Astrocyte (in vitro differentiated cells and primary cell): ENCODE measurements at regions not wholly inside any gene's neighbourhood (a gene's known extent, or its start where the extent isn't known, plus 50 kb on each side); places are given as distances from the start of the nearest gene placed in this dataset.

Experiments
- DNase-seq: peaks from one replicate; pipeline ENCODE4 v3.0.0-alpha.2; 2010; ENCODE audit warnings: low read depth
- FAIRE-seq: peaks from 2 replicates; lab custom pipeline; 2011; peaks lifted over from hg19 to GRCh38; lab: Jason Lieb, UNC
- H2AFZ ChIP-seq: 2 replicates; pipeline ENCODE4 v1.6.0; 2012; ENCODE audit warnings: low read depth, low read length, inconsistent platforms
- H3K27ac ChIP-seq: 2 replicates; pipeline ENCODE4 v1.5.1; 2011; ENCODE audit warnings: low read depth, low read length, inconsistent platforms
- H3K27me3 ChIP-seq: 2 replicates; pipeline ENCODE4 v1.6.0; 2011; ENCODE audit warnings: low read length, inconsistent platforms; ENCODE audit not compliant: insufficient read depth
- H3K36me3 ChIP-seq: 2 replicates; pipeline ENCODE4 v1.5.1; 2011; ENCODE audit warnings: low read length, inconsistent platforms; ENCODE audit not compliant: insufficient read depth
- H3K4me1 ChIP-seq: 2 replicates; pipeline ENCODE4 v1.5.1; 2011; ENCODE audit warnings: low read length, inconsistent platforms; ENCODE audit not compliant: insufficient read depth
- H3K4me2 ChIP-seq: 2 replicates; pipeline ENCODE4 v1.6.0; 2012; ENCODE audit warnings: low read length, inconsistent platforms
- H3K4me3 ChIP-seq: 2 replicates; pipeline ENCODE4 v1.5.1; 2011; ENCODE audit warnings: low read depth, mild to moderate bottlenecking, low read length, inconsistent platforms; ENCODE audit not compliant: insufficient read depth
- H3K79me2 ChIP-seq: 2 replicates; pipeline ENCODE4 v1.6.0; 2012; ENCODE audit warnings: mild to moderate bottlenecking, low read length, inconsistent platforms; ENCODE audit not compliant: insufficient read depth
- H3K9ac ChIP-seq: 2 replicates; pipeline ENCODE4 v1.6.0; 2012; ENCODE audit warnings: mild to moderate bottlenecking, low read length, inconsistent platforms
- H3K9me3 ChIP-seq: 2 replicates; pipeline ENCODE4 v1.5.1; 2012; ENCODE audit warnings: low read depth, mild to moderate bottlenecking, low read length, inconsistent platforms; ENCODE audit not compliant: insufficient read depth
- H4K20me1 ChIP-seq: 2 replicates; pipeline ENCODE4 v1.6.0; 2012; ENCODE audit warnings: low read length, inconsistent platforms; ENCODE audit not compliant: insufficient read depth
- H3K27ac Mint-ChIP-seq: one replicate; pipeline ENCODE4 v1.8.0; 2021; ENCODE audit warnings: mild to moderate bottlenecking, mixed read lengths; ENCODE audit not compliant: unreplicated experiment
- H3K27me3 Mint-ChIP-seq: one replicate; pipeline ENCODE4 v1.8.0; 2021; ENCODE audit warnings: low read depth, mixed read lengths; ENCODE audit not compliant: unreplicated experiment
- H3K36me3 Mint-ChIP-seq: one replicate; pipeline ENCODE4 v1.8.0; 2021; ENCODE audit warnings: low read depth, mixed read lengths; ENCODE audit not compliant: unreplicated experiment
- H3K4me1 Mint-ChIP-seq: one replicate; pipeline ENCODE4 v1.8.0; 2021; ENCODE audit warnings: low read depth, mixed read lengths; ENCODE audit not compliant: unreplicated experiment
- H3K4me3 Mint-ChIP-seq: one replicate; pipeline ENCODE4 v1.8.0; 2021; ENCODE audit warnings: mild to moderate bottlenecking, moderate library complexity, mixed read lengths; ENCODE audit not compliant: unreplicated experiment
- H3K9me3 Mint-ChIP-seq: one replicate; pipeline ENCODE4 v1.8.0; 2021; ENCODE audit warnings: mild to moderate bottlenecking, mixed read lengths; ENCODE audit not compliant: unreplicated experiment
- CTCF ChIP-seq: IDR thresholded peaks from 2 replicates; pipeline ENCODE4 v1.5.1; 2011; ENCODE audit warnings: low read depth, mild to moderate bottlenecking, inconsistent platforms, low read length, moderate library complexity; ENCODE audit not compliant: insufficient read depth
- EZH2 ChIP-seq: IDR thresholded peaks from 2 replicates; pipeline ENCODE4 v1.6.1; 2012; ENCODE audit warnings: mild to moderate bottlenecking, low read length, inconsistent platforms; ENCODE audit not compliant: insufficient read depth

- no peaks in the 10 kb centered on the region for H3K79me2 ChIP-seq
- no peak overlapping the region for H3K4me3 Mint-ChIP-seq
- H3K27ac ChIP-seq, result no peak overlapping the region
- no peak overlapping the region for H3K27ac Mint-ChIP-seq
- H3K9ac ChIP-seq, result no peak overlapping the region
- H2AFZ ChIP-seq, result no peak overlapping the region
- H3K4me2 ChIP-seq, result no peak overlapping the region
- H3K27me3 ChIP-seq, result no peaks in the 10 kb centered on the region
- DNase-seq, result no peak
- no peaks in the 10 kb centered on the region for H3K36me3 Mint-ChIP-seq
- H3K9me3 Mint-ChIP-seq, result peaks cover 3% of the 10 kb centered on the region
- H3K4me1 Mint-ChIP-seq, result peaks cover 1% of the 10 kb centered on the region
- H3K27me3 Mint-ChIP-seq, result peaks cover 35% of the 10 kb centered on the region
- TF ChIP-seq EZH2 (no peak), CTCF (no peak)
- H4K20me1 ChIP-seq, result no peaks in the 10 kb centered on the region
- peaks cover 6% of the 10 kb centered on the region for H3K4me1 ChIP-seq
- no peaks in the 10 kb centered on the region for H3K36me3 ChIP-seq
- H3K9me3 ChIP-seq, result no peaks in the 10 kb centered on the region
- H3K4me3 ChIP-seq, result no peak overlapping the region
- FAIRE-seq, result peak; percentile 20
Observed at GRCh38 chr6:44029444-44030185, 97.6 kb downstream of the MRPL14 start.

- H4K20me1 ChIP-seq, result no peaks in the 10 kb centered on the region
- no peaks in the 10 kb centered on the region for H3K4me1 ChIP-seq
- no peak for DNase-seq
- Mint-ChIP-seq H3K9me3 (peaks cover 3% of the 10 kb centered on the region), H3K36me3 (no peaks in the 10 kb centered on the region), H3K4me1 (no peaks in the 10 kb centered on the region), H3K4me3 (no peak overlapping the region), H3K27ac (no peak overlapping the region), H3K27me3 (peaks cover 38% of the 10 kb centered on the region)
- H3K36me3 ChIP-seq, result no peaks in the 10 kb centered on the region
- no peaks in the 10 kb centered on the region for H3K79me2 ChIP-seq
- FAIRE-seq, result no peak
- H3K9ac ChIP-seq, result no peak overlapping the region
- no peaks in the 10 kb centered on the region for H3K9me3 ChIP-seq
- H3K27ac ChIP-seq, result no peak overlapping the region
- H2AFZ ChIP-seq, result no peak overlapping the region
- no peak for TF ChIP-seq EZH2
- TF ChIP-seq CTCF, result no peak
- H3K27me3 ChIP-seq, result no peaks in the 10 kb centered on the region
- H3K4me2 ChIP-seq, result no peak overlapping the region
- no peak overlapping the region for H3K4me3 ChIP-seq
Observed at GRCh38 chr6:44028789-44029310, 98.4 kb downstream of the MRPL14 start.

- Histone ChIP-seq H3K9ac (no peak overlapping the region), H4K20me1 (no peaks in the 10 kb centered on the region), H3K4me3 (no peak overlapping the region), H3K27ac (no peak overlapping the region), H3K4me2 (no peak overlapping the region), H3K36me3 (no peaks in the 10 kb centered on the region), H3K79me2 (no peaks in the 10 kb centered on the region), H3K4me1 (peaks cover 8% of the 10 kb centered on the region), H3K27me3 (no peaks in the 10 kb centered on the region), H2AFZ (no peak overlapping the region), H3K9me3 (no peaks in the 10 kb centered on the region)
- peaks cover 11% of the 10 kb centered on the region for H3K4me1 Mint-ChIP-seq
- H3K9me3 Mint-ChIP-seq, result peaks cover 3% of the 10 kb centered on the region
- no peak for DNase-seq
- H3K27ac Mint-ChIP-seq, result no peak overlapping the region
- peaks cover 49% of the 10 kb centered on the region for H3K27me3 Mint-ChIP-seq
- H3K4me3 Mint-ChIP-seq, result no peak overlapping the region
- FAIRE-seq, result no peak
- H3K36me3 Mint-ChIP-seq, result peaks cover 2% of the 10 kb centered on the region
- no peak for TF ChIP-seq EZH2
- no peak for TF ChIP-seq CTCF
Observed at GRCh38 chr6:44025226-44025625, 102.0 kb downstream of the MRPL14 start.
